Activated naive CD4-positive, alpha-beta T cell treated with anti-CD3 and anti-CD28 coated beads for 36 hours (primary cell): ENCODE measurements at regions not wholly inside any gene's neighbourhood (a gene's known extent, or its start where the extent isn't known, plus 50 kb on each side); places are given as distances from the start of the nearest gene placed in this dataset.

Source experiments
- CTCF ChIA-PET: fragments of 350-600 bp; sonication (Branson Sonifier 250); formaldehyde crosslinking; loops from one replicate; lab custom pipeline; 2021; ENCODE audit warnings: antibody characterized with exemption; lab: Charles Lee
- DNase-seq: peaks from one replicate; pipeline ENCODE4 v3.0.0-alpha.2; 2020
- H3K27ac Mint-ChIP-seq: one replicate; pipeline ENCODE4 v1.8.0; 2021; ENCODE audit warnings: mild to moderate bottlenecking, mixed read lengths
- H3K27me3 Mint-ChIP-seq: one replicate; pipeline ENCODE4 v1.8.0; 2021; ENCODE audit warnings: low read depth, mixed read lengths
- H3K36me3 Mint-ChIP-seq: one replicate; pipeline ENCODE4 v1.8.0; 2021; ENCODE audit warnings: low read depth, mixed read lengths
- H3K4me1 Mint-ChIP-seq: one replicate; pipeline ENCODE4 v1.8.0; 2021; ENCODE audit warnings: low read depth, mixed read lengths
- H3K4me3 Mint-ChIP-seq: one replicate; pipeline ENCODE4 v1.8.0; 2021; ENCODE audit warnings: mild to moderate bottlenecking, moderate library complexity, mixed read lengths
- H3K9me3 Mint-ChIP-seq: one replicate; pipeline ENCODE4 v1.8.0; 2021; ENCODE audit warnings: mixed read lengths
- intact Hi-C: fragments of 100-400 bp; cut with micrococcal nuclease; formaldehyde crosslinking; loops from one replicate; pipeline ENCODE4 v1.15.1; 2023

DNA sequence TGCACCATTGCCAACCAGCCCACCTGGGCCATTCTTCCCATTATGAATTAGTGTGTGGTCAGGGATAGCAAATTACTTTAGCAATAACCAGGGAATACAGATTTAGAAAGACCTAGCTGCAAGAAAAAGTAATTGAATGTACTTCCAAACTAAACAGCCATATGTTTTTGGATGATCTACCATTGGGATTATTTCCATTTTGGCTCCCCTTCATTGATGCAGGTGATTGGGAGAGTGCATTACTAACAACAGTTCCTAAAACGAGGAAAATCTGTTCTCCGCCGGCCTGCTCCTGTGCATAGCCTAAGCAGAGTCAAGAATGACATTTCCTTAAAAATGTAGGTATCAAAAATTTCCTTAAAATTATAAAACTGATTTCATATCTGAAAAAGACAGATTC lies 58.5 kb downstream of the MAIP1 start:
- no peak for DNase-seq
- intact Hi-C loops: no loop called here
- peaks cover 6% of the 10 kb centered on the region for H3K27me3 Mint-ChIP-seq
- no peaks in the 10 kb centered on the region for H3K9me3 Mint-ChIP-seq
- H3K4me3 Mint-ChIP-seq: no peak overlapping the region
- CTCF ChIA-PET: interaction anchor here (1.1 kb wide), 1 partner anchor 467 kb away, joined by 3 read pairs; no protein-coding TSS in a partner anchor
- H3K27ac Mint-ChIP-seq: no peak overlapping the region
- H3K4me1 Mint-ChIP-seq: no peaks in the 10 kb centered on the region
- peaks cover 2% of the 10 kb centered on the region for H3K36me3 Mint-ChIP-seq

DNA sequence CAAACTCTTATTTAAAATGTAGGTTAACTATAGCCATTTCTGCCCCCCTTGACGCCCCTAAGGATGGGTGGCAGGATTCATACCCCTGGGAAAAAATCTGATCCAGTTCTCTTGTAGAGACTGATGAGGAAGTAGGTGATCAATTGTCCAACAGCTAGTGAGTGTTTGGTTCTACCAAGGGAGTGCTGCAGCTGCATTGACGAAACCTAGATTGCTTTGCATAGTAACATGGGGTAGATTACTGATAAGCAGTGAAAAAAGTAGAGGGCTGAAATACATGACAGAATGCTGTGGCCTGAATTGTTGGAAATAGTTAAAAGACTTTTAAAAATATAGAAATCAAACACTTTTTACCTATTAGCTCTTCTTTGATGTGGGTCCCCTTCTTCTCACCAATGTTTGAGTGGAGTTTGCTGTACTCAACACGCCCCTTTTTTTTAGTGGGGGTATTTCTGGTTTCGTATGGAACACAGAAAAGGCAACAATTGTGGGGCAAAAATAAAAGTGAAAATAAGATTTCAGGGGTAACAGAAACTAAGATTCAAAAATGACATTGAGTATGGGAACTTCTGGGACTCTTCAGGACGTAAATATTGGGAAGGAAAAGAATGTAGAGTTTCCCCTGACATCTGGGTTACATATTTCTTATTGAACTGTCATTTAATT lies 66.2 kb downstream of the MAIP1 start:
- peaks cover 2% of the 10 kb centered on the region for H3K36me3 Mint-ChIP-seq
- intact Hi-C loops: no loop called here
- CTCF ChIA-PET: no interaction called here
- H3K4me3 Mint-ChIP-seq: no peak overlapping the region
- H3K27ac Mint-ChIP-seq: no peak overlapping the region
- no peaks in the 10 kb centered on the region for H3K4me1 Mint-ChIP-seq
- peaks cover 5% of the 10 kb centered on the region for H3K27me3 Mint-ChIP-seq
- DNase-seq: no peak
- H3K9me3 Mint-ChIP-seq: no peaks in the 10 kb centered on the region

DNA sequence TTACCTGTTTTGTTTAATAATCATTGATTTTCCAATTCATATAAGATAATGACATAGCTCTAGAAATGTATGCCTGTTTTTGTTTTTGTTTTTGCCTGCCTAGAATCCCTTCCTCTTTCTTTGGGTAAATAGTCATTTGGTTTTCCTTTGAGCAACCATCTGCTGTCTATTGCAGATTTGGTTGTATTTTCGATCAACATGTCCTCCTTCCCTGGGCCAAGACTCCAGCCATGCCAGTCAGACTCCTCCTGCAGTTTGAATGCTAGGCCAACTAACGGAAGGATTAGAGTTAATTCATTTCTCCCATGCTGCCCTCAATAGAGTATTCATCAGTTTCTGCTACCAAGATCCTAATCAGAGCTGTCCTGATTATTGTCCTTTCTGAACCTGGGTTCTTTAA lies 67.1 kb downstream of the MAIP1 start:
- peaks cover 3% of the 10 kb centered on the region for H3K27me3 Mint-ChIP-seq
- no peak overlapping the region for H3K27ac Mint-ChIP-seq
- no peak overlapping the region for H3K4me3 Mint-ChIP-seq
- no peaks in the 10 kb centered on the region for H3K36me3 Mint-ChIP-seq
- no peaks in the 10 kb centered on the region for H3K9me3 Mint-ChIP-seq
- no peaks in the 10 kb centered on the region for H3K4me1 Mint-ChIP-seq
- CTCF ChIA-PET: no interaction called here
- no peak for DNase-seq
- intact Hi-C loops: no loop called here

DNA sequence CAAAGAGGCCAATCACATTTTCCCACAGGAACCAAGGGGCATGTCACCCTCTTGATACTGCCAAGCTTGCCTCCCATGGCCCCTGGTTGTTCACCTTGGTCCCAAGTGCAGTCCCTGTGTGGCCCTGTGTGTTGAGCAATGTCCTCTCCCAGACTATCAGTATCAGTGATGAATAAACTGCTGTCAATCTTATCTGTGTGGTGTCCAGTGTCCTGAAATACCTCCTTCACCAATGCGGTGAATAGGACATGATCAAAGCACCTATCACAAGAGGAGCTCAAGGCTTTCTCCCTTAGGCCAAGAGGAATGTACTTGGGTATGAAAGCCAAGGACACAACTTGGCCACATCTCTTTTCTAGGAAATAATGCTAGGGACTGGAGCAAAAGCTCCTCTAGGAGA lies 68.2 kb downstream of the MAIP1 start:
- Mint-ChIP-seq H3K4me3 (no peak overlapping the region), H3K27me3 (no peaks in the 10 kb centered on the region), H3K36me3 (no peaks in the 10 kb centered on the region), H3K4me1 (no peaks in the 10 kb centered on the region), H3K27ac (no peak overlapping the region), H3K9me3 (no peaks in the 10 kb centered on the region)
- CTCF ChIA-PET: no interaction called here
- no peak for DNase-seq
- intact Hi-C loops: no loop called here

DNA sequence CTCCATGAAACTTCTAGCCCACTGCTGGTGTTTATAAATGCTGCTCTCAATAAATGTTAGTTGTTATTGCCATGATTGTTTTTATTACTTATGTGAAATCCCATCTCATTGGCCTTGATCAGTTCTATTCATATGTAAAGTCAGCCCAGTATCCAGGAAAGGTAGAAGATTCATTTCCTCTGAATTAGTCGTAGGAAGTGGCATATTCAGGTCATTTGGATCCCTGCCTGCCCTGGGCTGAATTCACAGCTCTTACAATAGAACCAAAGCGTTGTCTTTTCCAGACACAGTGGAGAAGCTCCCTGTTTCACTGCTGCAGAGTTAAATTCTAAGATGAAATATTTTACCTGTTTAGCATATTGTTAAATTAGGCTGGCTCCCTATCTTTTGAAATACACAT lies 70.3 kb downstream of the MAIP1 start:
- H3K4me1 Mint-ChIP-seq: no peaks in the 10 kb centered on the region
- intact Hi-C loops: no loop called here
- no peak overlapping the region for H3K4me3 Mint-ChIP-seq
- no peak for DNase-seq
- H3K9me3 Mint-ChIP-seq: no peaks in the 10 kb centered on the region
- no peak overlapping the region for H3K27ac Mint-ChIP-seq
- no peaks in the 10 kb centered on the region for H3K36me3 Mint-ChIP-seq
- CTCF ChIA-PET: interaction anchor here (0.6 kb wide), 1 partner anchor 315 kb away, joined by 3 read pairs; no protein-coding TSS in a partner anchor
- no peaks in the 10 kb centered on the region for H3K27me3 Mint-ChIP-seq

DNA sequence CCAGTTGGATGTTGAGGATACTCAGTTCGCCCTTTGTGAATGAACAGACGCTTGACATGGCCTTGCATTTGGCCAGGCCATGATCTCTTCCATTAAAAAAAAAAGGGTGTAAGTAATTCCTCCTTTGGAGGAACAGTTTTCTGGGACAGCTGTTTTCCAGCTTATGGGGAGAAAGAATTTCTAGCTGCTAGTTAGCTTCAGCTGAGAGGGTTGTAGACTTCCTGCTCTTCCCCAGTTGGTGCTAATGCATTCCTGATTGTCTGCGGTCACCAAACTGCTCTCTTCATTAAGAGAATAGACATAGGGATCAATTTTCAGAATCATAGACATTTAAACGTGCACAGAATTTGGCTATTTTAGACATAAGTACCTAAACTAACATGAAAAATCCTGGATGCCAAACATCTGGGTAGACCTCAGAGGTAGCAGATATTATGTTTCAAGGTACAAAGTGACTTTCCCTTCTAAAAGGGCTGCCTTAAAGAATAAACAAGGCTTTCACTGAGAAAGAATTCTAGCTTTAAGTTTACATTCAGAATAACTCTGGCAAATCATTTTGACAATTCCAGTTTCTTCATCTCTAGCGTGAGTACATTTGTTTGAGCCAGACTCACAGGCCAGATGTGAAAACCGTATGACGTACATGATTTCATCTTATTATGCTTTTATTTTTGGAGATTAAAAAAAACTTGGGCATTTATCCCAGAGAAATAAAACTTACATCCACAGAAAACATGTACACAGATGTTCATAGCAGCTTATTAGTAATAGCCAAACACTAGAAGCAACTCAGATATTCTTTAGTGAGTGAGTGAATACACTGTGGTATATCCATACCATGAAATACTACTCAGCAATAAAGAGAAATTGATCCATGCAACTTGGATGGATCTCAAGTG lies 71.2 kb downstream of the MAIP1 start:
- H3K4me1 Mint-ChIP-seq: no peaks in the 10 kb centered on the region
- intact Hi-C loops: no loop called here
- H3K36me3 Mint-ChIP-seq: no peaks in the 10 kb centered on the region
- no peak for DNase-seq
- H3K27me3 Mint-ChIP-seq: no peaks in the 10 kb centered on the region
- no peaks in the 10 kb centered on the region for H3K9me3 Mint-ChIP-seq
- no peak overlapping the region for H3K4me3 Mint-ChIP-seq
- no peak overlapping the region for H3K27ac Mint-ChIP-seq
- CTCF ChIA-PET: interaction anchor here (0.6 kb wide), 2 partner anchors 153 to 316 kb away, joined by 3 read pairs; no protein-coding TSS in a partner anchor

DNA sequence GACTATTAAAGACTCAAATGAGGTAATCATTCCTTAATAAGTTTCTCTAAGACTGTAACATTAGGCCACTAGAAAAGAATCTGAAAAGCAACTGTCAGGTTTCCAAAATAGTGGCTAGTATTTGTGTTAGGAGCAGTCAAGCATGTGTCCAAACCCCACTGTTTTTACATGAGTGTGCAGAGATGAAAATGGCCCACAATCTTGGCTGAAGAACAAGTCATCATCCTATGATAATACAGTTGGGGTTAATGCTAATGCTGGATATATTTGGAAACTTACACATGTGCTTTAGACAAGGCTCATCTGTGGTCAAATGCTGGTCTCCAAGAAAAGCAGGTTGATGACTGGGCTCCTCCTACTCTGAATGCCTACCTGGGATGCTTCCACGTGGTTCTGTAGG lies 73.6 kb downstream of the MAIP1 start:
- intact Hi-C loops: no loop called here
- H3K27ac Mint-ChIP-seq: no peak overlapping the region
- H3K4me1 Mint-ChIP-seq: no peaks in the 10 kb centered on the region
- no peaks in the 10 kb centered on the region for H3K9me3 Mint-ChIP-seq
- no peak overlapping the region for H3K4me3 Mint-ChIP-seq
- H3K27me3 Mint-ChIP-seq: peaks cover 6% of the 10 kb centered on the region
- CTCF ChIA-PET: no interaction called here
- H3K36me3 Mint-ChIP-seq: no peaks in the 10 kb centered on the region
- no peak for DNase-seq

DNA sequence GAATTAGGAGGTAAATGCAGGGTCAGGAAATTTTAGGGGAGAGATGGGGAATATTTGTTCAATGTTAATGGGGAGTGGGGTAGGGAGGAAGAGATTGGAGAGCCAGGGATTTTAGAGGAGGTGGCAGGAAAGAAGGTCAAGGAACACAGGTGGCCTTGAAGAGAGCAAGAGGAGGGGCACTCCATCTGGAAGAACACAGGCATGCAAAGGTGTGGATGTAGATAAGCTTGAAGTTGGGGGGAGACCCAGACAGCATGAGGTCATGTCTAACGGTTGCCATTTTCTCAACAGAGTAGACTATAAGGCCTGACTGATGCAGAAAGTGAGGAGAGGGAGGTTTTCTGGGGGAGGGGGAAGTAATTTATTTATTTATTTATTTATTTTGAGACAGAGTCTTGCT lies 77.5 kb downstream of the MAIP1 start:
- Mint-ChIP-seq H3K27me3 (peaks cover 6% of the 10 kb centered on the region), H3K4me1 (no peaks in the 10 kb centered on the region)

DNA sequence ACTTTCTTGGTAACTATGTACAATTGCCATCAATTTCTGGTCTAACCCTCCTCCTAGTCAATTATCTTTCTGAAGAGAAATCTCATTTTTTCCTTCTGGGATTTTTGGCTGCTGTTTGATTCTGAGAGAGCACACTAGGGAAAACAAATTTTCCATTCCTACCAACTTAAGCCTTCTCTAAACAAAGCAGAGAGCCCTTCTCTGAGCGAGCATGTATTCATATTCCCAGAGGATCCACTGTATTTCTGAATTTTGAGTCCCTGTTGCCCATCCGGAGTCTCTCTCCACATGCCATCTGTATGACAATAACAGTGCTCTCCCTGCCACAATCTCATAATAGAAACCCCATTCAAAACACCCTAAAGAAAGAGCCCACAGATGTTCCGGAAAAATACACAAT lies 78.5 kb downstream of the MAIP1 start:
- H3K4me3 Mint-ChIP-seq: no peak overlapping the region
- CTCF ChIA-PET: no interaction called here
- no peak for DNase-seq
- H3K4me1 Mint-ChIP-seq: no peaks in the 10 kb centered on the region
- intact Hi-C loops: no loop called here
- no peaks in the 10 kb centered on the region for H3K36me3 Mint-ChIP-seq
- H3K27me3 Mint-ChIP-seq: peaks cover 6% of the 10 kb centered on the region
- H3K9me3 Mint-ChIP-seq: no peaks in the 10 kb centered on the region
- no peak overlapping the region for H3K27ac Mint-ChIP-seq

More for the DNA sequence above, 77.5 kb downstream of the MAIP1 start:
- no peaks in the 10 kb centered on the region for H3K36me3 Mint-ChIP-seq
- CTCF ChIA-PET: no interaction called here
- intact Hi-C loops: no loop called here
- H3K9me3 Mint-ChIP-seq: no peaks in the 10 kb centered on the region
- DNase-seq: no peak
- no peak overlapping the region for H3K4me3 Mint-ChIP-seq
- H3K27ac Mint-ChIP-seq: no peak overlapping the region

DNA sequence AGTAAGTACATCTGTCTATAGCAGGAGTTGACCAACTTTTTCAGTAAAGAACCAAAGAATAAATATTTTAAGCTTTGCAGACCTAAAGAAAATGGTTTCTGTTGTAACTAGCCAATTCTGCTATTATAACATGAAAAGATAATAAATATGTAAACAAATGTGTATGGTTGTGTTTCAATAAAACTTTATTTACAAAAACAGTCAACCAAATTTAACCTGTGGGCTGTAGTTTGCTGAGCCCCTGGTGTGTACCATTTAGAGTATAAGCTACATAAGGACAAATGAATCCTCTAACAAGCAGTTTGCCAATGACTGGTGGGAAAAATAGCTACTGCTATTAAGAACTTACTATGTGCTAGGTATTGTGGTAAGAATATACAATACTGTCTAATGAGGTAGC lies 79.4 kb downstream of the MAIP1 start:
- Mint-ChIP-seq H3K4me3 (no peak overlapping the region), H3K27me3 (peaks cover 6% of the 10 kb centered on the region), H3K27ac (no peak overlapping the region), H3K4me1 (no peaks in the 10 kb centered on the region), H3K9me3 (no peaks in the 10 kb centered on the region), H3K36me3 (no peaks in the 10 kb centered on the region)
- CTCF ChIA-PET: interaction anchor here (1.3 kb wide), 1 partner anchor 49 kb away, joined by 4 read pairs; no protein-coding TSS in a partner anchor
- no peak for DNase-seq
- intact Hi-C loops: no loop called here

DNA sequence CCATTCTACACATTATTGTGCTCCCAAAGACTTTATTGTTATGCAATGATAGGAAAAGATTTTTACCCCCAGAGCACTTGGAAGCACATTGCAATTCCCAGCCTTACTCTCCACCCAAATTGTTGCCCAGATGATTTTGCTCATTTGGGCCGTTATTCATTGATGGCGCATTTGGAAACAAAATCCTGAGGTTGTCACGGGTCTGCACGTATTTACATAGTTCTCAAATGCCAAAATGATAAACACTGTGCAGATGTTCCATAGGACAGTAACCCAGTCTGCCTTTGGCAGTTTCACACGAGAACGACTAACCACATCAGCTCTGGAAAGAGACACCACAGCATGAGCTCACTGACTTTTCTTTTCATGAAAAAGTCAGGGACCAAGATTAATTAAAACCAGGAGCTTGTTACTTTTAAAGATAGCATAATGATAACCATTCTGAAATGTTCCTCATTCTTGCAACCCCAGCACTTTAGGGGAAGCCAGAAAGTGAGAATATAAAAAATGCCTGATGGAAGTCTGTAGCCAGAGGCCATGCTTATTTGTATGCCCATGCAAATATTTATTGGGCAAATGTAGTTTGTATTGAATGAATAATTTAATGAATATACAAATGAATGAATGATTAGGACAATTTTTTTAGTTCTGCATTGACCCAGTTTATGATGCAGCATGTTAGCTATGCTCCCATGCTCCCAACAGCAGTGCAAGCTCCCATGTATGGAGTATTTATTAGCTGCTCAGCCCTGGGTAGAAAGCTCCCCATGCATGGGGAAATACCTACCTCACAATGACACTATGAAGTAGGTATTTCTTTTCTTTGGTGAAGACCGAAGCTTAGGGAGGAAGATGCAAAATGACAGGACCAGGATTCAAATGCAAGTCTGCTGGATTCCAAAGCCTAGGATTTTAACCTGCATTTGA lies 84.6 kb downstream of the MAIP1 start:
- Mint-ChIP-seq H3K27me3 (no peaks in the 10 kb centered on the region), H3K4me3 (no peak overlapping the region), H3K27ac (no peak overlapping the region), H3K9me3 (peaks cover 5% of the 10 kb centered on the region), H3K4me1 (no peaks in the 10 kb centered on the region), H3K36me3 (peaks cover 1% of the 10 kb centered on the region)
- CTCF ChIA-PET: no interaction called here
- DNase-seq: no peak
- intact Hi-C loops: no loop called here

DNA sequence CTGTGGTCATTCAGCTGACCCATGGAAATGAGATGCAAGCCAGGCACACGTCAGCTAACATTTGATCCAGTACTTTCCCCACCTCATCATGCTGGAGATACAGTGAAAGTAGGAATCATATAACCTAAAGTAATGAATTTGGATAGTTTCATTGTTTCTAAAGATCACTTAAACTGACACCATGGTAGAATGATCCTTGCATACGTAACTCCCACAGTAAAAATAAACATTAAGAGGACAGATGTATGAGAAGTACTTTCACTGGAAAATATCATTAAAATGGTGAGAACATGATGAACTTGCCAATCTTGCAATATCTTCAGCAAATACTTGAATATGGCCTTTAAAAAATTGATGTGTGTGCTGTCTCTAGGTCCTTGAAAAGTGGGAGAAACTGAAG lies 85.4 kb downstream of the MAIP1 start:
- Mint-ChIP-seq H3K4me3 (no peak overlapping the region), H3K27ac (no peak overlapping the region), H3K4me1 (no peaks in the 10 kb centered on the region), H3K36me3 (peaks cover 1% of the 10 kb centered on the region), H3K9me3 (peaks cover 8% of the 10 kb centered on the region), H3K27me3 (no peaks in the 10 kb centered on the region)
- CTCF ChIA-PET: no interaction called here
- DNase-seq: no peak
- intact Hi-C loops: no loop called here
